Transverse colon (tissue), 4 donors: ENCODE measurements at regions not wholly inside any gene's neighbourhood (a gene's known extent, or its start where the extent isn't known, plus 50 kb on each side); places are given as distances from the start of the nearest gene placed in this dataset.

Experiments
- DNase-seq: peaks from one replicate; pipeline ENCODE4 v3.0.0-alpha.2; 2019
- H3K27ac ChIP-seq, 4 donors: fragments of 200-600 bp; sonication (generic); 2 replicates each; pipeline ENCODE4 v1.5.1; 2016 to 2018; ENCODE audit warnings: inconsistent platforms in 4 of 4
- H3K27me3 ChIP-seq: fragments of 200-600 bp; sonication (generic); 2 replicates; pipeline ENCODE4 v1.5.1; 2017; ENCODE audit warnings: inconsistent platforms
- H3K36me3 ChIP-seq, 4 donors: fragments of 200-600 bp; sonication (generic); 2 replicates each; pipeline ENCODE4 v1.5.1; 2017 to 2019; ENCODE audit warnings: inconsistent platforms in 4 of 4
- H3K4me1 ChIP-seq, 4 donors: fragments of 200-600 bp; sonication (generic); 2 replicates each; pipeline ENCODE4 v1.5.1; 2017 to 2020; ENCODE audit warnings: inconsistent platforms in 4 of 4
- H3K4me3 ChIP-seq, 4 donors: fragments of 200-600 bp; sonication (generic); 1 replicate in 1 of 4; 2 replicates in 3 of 4; pipeline versions ENCODE4 v1.5.1 to v1.6.1; 2017 to 2019; ENCODE audit warnings: inconsistent platforms in 4 of 4
- H3K9me3 ChIP-seq, 2 donors: fragments of 200-600 bp; sonication (generic); 2 replicates each; pipeline ENCODE4 v1.5.1; 2017 to 2019; ENCODE audit warnings: inconsistent platforms in 2 of 2
- CTCF ChIP-seq, 5 experiments: fragments of 200-600 bp in 3 of 5; fragments of 450-650 bp in 2 of 5; sonication (generic) in 3 of 5; IDR thresholded peaks; 1 replicate in 2 of 5; 2 replicates in 3 of 5; pipeline ENCODE4 v1.5.1; 2016 to 2017; ENCODE audit warnings: antibody characterized with exemption in 5 of 5, inconsistent platforms in 3 of 5, mild to moderate bottlenecking in 2 of 5, moderate library complexity in 1 of 5
- EP300 ChIP-seq: sonication (generic); formaldehyde crosslinking; IDR thresholded peaks from one replicate; pipeline ENCODE4 v1.6.1; 2017; ENCODE audit warnings: antibody characterized with exemption, low read depth
- POLR2A ChIP-seq: fragments of 450-650 bp; IDR thresholded peaks from one replicate; pipeline ENCODE4 v1.6.1; 2016; ENCODE audit warnings: antibody characterized with exemption, mild to moderate bottlenecking, moderate library complexity
- POLR2AphosphoS5 ChIP-seq, 3 donors: sonication (generic); formaldehyde crosslinking; IDR thresholded peaks; one replicate each; pipeline ENCODE4 v1.6.1; 2016; ENCODE audit warnings: antibody characterized with exemption in 3 of 3
- WGBS, 2 donors: methylation state at CpG; one replicate each; pipeline ENCODE4 v1.1.5; 2018; ENCODE audit warnings: low coverage in 1 of 2; 5-methylcytosine and 5-hydroxymethylcytosine counted together
- in situ Hi-C, 4 donors: fragments of 200-750 bp; cut with MboI; loops; one replicate each; pipeline versions ENCODE4 v1.15.0 to v1.15.1; 2017; ENCODE audit warnings: low sequenced_read_pairs in 3 of 4, low pct_ligation_motif_present in 1 of 4, low pct_unique_long_range_greater_than_20kb in 1 of 4
- intact Hi-C: fragments of 100-400 bp; cut with DNase I; formaldehyde crosslinking; loops from one replicate; pipeline ENCODE4 v1.15.1; 2023; ENCODE audit warnings: low total_unique reads

GRCh38 chr5:174327896-174328295, 282.4 kb downstream of the NSG2 start:
- Histone ChIP-seq H3K4me3 (no peak overlapping the region), H3K9me3 (no peaks in the 10 kb centered on the region), H3K4me1 (no peaks in the 10 kb centered on the region), H3K27me3 (peaks cover 7% of the 10 kb centered on the region), H3K27ac (no peak overlapping the region), H3K36me3 (no peaks in the 10 kb centered on the region)
- WGBS, 2 donors, result 40 to 81% methylated on average over 1 to 9 of the region's 9 CpGs
- DNase-seq, result no peak
- intact Hi-C loops (no loop called here), in situ Hi-C loops (no loop called here)
- TF ChIP-seq POLR2AphosphoS5 (IDR thresholded peaks at IDR 0.05) (no peak), EP300 (no peak), CTCF (IDR thresholded peaks at IDR 0.05) (no peak), POLR2A (no peak)

DNA sequence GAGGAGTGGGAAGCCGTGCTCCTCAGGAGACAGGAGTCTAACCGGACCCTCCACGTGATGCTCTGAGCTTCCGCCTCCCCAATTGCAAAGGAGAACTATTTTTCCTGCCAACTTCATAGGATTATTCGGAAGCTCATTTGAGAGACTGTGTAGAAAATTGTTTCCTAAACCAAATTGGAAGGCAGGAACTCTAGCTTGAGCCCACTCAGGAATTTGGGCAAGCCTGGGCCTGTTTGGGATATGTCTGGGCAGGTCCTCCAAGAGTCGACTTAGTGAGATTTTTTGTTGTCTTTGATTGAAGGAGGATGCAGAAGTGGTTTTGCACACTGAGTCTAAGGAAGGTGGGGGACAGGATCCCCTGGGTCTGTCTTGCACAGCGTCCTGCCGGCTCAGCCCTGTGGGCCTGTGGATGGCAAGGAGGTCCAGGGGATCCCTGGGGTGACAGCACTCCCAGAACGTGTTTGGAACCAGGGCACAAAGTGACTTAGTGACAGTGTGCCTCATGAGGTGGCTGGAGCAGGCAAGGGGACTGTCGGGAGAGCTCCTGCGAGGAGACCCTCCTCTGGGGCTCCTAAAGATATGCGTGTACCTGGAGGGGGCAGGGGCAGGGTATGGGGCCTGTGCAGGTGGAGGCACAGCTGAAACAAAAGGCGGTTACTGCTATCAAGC, 283.3 kb downstream of the NSG2 start:
- Histone ChIP-seq H3K9me3 (no peaks in the 10 kb centered on the region), H3K4me3 (no peak overlapping the region), H3K27me3 (peaks cover 3% of the 10 kb centered on the region), H3K27ac (no peak overlapping the region), H3K4me1 (no peaks in the 10 kb centered on the region), H3K36me3 (no peaks in the 10 kb centered on the region)
- no peak for TF ChIP-seq EP300
- TF ChIP-seq POLR2A, result no peak
- no peak for TF ChIP-seq POLR2AphosphoS5 (IDR thresholded peaks at IDR 0.05)
- TF ChIP-seq CTCF (IDR thresholded peaks at IDR 0.05), result no peak
- in situ Hi-C loops (no loop called here), intact Hi-C loops (no loop called here)
- WGBS, 2 donors, result 74 to 83% methylated on average over 1 to 11 of the region's 13 CpGs
- no peak for DNase-seq

- Histone ChIP-seq H3K27ac (no peak overlapping the region), H3K27me3 (peaks cover 3% of the 10 kb centered on the region), H3K36me3 (no peaks in the 10 kb centered on the region), H3K4me3 (no peak overlapping the region), H3K4me1 (no peaks in the 10 kb centered on the region), H3K9me3 (no peaks in the 10 kb centered on the region)
- in situ Hi-C loops, result no loop called here
- WGBS, 2 donors, result 65 to 82% methylated on average over 4 to 5 of the region's 5 CpGs
- intact Hi-C loops, result no loop called here
- DNase-seq, result no peak
- TF ChIP-seq EP300 (no peak), CTCF (IDR thresholded peaks at IDR 0.05) (no peak), POLR2A (no peak), POLR2AphosphoS5 (IDR thresholded peaks at IDR 0.05) (no peak)
Measured at GRCh38 chr5:174329738-174330137, 284.2 kb downstream of the NSG2 start.

- WGBS, 2 donors, result 50 to 81% methylated on average over 6 to 13 of the region's 13 CpGs
- intact Hi-C loops (no loop called here), in situ Hi-C loops (no loop called here)
- Histone ChIP-seq H3K36me3 (no peaks in the 10 kb centered on the region), H3K4me3 (no peak overlapping the region), H3K4me1 (no peaks in the 10 kb centered on the region), H3K27me3 (peaks cover 37% of the 10 kb centered on the region), H3K27ac (no peak overlapping the region), H3K9me3 (no peaks in the 10 kb centered on the region)
- DNase-seq, result no peak
- TF ChIP-seq CTCF (IDR thresholded peaks at IDR 0.05), result no peak
- TF ChIP-seq POLR2A, result no peak
- no peak for TF ChIP-seq EP300
- TF ChIP-seq POLR2AphosphoS5 (IDR thresholded peaks at IDR 0.05), result no peak
Measured at GRCh38 chr5:174335682-174336364, 290.3 kb downstream of the NSG2 start.
